Fibroblast of skin of right quadriceps (primary cell): ENCODE measurements at regions not wholly inside any gene's neighbourhood (a gene's known extent, or its start where the extent isn't known, plus 50 kb on each side); places are given as distances from the start of the nearest gene placed in this dataset.
"Not testable (repeated sequence)": the region's sequence is repeated elsewhere in the genome, so short reads cannot be mapped to it uniquely, and the experiment has no call there.

Experiments
- DNase-seq: peaks from one replicate; pipeline ENCODE4 v3.0.0-alpha.2; 2013

DNA sequence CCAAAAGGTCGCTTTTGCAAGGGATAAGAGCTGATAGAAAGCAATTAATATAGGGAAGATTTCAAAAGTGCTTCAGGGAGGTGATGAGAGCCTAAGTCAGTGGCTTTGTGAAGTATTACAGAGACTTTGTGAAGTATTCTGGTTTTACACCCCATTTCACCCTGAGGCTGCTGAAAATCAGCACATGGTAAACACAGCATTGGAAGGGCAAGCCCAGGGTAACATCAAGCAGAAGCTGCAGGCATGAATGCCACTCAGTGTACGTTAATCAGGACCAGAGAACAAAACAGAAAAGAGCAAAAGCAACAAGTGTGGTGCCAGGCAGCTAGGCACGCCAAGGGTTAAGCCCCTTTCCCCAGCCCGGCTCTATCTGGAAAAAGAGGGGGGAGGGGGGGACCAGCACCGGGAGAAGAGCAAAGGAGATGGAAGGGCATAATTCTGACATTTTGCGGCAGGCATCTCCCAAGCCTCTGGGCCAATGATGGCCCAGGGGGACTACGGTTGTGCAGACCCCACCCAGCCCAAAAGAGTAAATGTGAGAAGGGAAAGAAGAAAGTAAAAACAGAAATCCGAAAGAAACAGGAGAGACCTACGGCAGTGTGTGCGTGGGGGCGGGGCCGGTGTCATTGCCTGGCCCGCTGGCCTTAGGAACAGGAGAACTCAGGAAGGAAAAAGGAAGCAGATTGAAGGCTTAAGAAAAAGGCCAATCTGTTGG is 58.9 kb downstream of the DHRS2 start:
- DNase-seq, result peak; percentile 30

DNA sequence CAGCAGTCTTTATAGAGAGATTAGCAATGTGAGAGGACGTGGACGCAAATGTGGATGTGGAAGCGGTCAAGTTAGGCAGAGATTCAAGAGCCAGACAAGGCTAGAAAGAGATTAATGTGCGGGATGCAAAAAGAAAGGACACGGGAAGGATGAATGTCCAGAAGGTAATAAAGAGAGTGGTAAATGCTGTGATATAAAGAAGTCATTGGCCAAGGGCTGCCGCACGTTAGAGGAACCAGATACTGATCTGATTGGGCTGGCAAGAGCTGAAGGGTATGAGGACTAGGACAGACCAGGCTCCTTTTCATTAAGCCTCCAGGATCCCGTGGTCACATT is 59.5 kb downstream of the DHRS2 start:
- DNase-seq, result no peak

DNA sequence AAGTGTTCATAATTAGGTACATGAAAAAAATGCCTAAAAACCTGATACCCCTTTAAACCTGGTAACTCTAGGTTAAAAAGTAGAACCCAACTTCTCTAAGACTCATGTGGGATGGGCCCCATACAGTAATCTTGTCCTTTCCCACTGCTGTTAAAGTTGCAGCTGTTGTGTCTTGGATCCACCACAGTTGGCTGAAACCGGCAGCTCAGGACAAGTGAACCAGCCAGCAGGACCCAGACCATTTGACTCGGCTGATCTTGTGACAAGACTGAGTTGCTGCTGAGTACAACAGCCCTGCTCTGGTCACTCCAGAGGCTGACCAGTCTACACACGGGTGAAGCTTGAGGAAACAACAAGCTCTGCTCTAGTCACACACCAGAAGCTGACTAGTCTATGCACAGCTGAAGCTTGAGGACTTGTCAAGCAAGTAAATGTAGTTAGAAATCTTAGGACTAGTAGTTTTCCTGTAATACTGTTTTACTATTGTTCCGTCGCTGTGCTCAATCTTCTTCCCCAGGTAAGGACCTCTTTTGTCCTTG is 60.6 kb downstream of the DHRS2 start:
- no peak for DNase-seq

DNA sequence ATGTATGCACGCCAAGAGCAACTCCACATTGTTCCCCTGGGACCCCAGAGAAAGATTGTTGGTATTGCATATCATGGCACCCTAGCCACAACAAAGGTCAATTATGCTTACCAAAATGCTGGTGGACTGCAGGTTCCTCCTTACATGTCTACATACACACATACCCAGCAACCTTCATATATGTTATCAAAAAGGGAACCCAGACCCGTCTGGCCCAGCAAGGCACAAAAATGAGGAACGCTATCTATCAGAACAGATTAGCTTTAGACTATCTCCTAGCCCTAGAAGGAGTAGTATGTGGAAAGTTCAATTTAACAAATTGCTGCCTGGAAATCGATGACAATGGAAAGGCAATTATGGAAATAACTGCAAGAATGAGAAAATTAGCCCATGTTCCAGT is 61.5 kb downstream of the DHRS2 start:
- DNase-seq, result no peak

DNA sequence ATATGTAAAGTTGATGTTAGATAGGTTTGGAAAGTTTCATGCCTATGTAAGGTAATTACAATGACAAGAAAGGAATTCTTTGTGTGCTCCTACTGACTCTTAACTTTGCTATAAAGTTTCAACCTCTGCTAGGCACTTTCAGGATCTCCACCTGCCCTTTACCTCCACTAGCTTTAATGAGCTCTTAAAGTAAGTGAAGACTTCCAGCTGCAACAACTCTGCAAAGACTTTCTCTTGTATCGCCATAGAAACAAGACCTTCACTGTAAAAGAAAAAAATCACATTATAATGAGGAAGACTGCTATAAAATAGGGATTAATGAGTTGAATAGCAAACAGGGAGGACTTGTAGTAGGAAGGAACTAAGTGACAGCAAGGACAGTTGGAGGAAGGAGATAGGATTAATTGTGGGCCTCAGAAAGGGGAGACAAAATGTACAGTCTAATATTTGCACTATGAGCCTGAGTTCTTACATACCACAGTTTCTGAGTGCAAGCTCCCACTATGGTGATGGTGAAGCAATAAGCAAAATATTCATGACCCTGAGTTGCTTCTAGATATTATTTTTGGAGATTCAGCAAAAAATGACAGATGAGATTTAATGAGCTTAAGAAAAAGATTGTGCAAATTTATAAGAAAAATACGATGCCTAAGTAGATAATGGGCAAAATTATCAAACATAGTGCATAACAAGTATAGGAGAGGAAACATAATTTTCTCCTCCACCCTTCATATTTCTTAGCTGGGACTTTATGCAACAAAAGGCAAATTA is 66.7 kb downstream of the DHRS2 start:
- DNase-seq, result no peak

DNA sequence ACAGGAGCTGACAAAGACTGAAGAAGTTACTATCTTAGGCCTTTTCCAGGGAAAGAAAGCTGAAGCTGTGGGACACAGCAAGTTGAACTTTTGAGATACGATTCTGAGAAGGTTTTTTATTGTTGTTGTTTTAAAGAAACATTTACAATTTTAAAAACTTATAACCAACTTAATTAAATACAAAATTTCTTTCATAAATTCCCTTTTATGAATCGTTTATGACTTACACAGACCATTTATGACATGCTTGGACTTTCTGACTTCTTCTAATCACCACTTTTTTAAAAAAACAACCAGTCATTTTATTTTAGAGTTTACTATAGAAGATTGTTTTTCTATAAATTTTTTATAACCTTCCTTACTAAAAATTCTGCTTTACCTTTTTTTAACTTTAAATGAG is 68.7 kb downstream of the DHRS2 start:
- DNase-seq, result peak; percentile 13

DNA sequence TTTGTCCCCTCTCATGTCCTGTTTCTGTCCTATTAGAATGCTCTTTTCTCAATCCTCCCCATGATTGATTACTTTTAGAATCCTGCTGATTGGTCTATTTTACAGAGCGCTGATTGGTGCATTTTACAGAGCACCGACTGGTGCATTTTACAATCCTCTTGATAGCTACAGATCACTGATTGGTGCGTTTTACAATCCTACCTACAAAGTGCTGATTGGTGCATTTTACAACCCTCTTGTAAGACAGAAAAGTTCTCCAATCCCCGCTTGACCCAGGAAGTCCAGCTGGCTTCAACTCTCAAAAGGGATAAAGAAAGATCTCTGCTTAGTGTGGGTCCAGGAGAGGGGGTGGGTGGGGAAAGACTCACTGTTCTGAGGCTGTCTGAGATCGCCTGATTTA is 71.3 kb downstream of the DHRS2 start:
- DNase-seq, result no peak

DNA sequence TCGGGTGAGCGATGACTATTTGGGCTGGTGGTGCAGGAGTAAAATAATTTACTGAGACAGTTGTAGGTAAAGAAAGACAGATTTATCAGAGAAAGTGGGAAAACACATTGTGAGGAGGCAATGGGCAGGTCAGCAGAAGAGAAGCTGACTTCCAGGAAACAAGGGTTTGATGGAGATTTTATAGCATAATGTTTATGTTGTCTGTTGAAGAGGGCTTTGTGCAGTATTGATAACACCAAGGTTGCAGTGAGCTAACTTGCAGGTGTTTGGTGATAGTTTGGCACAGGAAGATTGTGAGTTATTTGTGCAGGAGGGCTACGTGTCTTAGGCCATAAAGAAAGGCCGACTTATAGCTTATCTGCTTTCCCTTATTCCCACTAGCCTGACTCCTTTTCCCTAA is 72.2 kb downstream of the DHRS2 start:
- no peak for DNase-seq

DNA sequence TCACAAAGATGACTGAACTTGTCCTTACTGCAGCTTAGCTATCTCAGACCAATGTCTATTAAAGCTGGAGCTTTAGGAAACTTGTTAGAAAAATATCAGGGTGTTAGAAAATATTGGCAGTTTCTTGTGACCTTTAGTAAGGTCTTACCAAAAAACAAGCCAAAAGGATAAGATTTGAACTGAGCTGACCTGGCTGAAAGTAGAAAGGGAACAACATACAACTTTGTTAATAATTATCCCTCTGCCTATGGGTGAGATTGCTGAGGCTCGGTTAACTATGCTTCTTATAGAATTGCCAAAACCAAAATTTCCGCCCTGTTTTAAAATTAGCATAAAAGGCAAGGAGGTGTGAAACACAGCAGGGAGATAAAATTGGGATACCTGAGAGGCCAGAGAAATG is 73.8 kb downstream of the DHRS2 start:
- DNase-seq, result no peak

DNA sequence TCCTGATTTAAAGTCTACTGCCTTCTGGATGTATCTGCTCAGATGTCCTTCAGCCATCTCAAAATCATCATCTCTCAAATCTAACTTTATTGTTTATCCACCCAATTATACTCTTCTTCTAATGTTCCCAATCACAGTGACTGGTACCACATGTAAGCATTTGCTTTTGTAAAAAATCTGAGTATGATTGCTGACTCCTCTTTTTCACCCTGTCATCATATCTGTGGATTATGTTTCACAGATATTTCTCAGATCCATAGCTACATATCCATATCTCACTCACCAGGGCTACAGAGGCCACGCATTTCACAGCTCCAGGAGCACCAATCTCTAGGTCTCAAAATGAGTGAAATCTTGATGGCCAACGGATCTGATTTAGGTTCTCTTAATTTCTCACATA is 76.1 kb downstream of the DHRS2 start:
- DNase-seq, result no peak

DNA sequence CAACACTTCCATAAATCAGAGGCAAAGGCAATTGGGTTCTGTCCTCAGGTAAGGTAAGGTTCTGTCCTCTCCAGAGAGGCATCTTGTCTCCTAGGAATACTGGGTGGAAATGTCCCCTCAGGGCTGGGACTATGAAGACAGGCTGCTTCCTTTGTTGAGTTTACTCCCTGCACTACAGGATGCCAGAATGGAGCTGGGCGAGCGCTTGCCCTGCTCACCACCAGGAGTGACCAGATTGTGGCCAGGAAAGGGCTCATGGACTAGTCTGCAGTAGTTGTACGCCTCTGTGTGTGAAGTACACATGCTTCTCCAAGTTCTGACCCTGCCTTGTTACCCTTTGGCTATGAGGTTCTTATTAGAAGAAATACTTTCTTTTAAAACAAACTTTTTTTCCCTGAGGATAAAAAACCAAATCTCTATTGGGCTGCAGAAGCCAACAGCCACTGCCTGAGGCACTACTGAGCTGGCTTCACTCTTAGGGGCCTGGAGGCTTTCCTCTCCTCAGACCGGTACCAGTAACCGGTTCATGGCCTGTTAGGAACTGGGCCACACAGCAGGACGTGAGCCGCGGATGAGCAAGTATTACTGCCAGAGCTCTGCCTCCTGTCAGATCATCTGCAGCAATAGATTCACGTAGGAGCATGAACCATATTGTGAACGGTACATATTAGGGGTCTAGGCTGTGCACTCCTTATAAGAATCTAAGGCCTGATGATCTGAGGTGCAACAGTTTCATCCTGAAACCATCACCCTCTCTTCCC is 83.2 kb downstream of the DHRS2 start:
- no peak for DNase-seq

DNA sequence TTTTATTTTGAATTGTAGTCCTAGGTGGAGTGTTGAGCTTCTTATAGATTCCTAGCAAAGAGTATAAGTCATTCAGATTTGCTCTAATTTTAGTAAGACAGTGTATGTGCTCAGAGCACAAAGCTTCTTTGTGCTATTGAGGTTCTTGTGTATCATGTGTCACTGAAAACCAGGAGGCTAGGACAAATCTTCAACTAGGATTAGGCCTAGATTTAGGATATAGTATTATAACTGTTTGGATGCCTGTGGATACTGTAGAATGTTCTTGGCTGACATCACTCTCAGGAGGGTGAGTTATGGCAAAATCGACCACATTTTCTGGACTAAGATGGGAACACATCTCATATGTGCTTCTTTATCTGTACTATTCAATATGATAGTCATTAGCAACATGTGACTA is 86.5 kb downstream of the DHRS2 start:
- DNase-seq, result no peak

DNA sequence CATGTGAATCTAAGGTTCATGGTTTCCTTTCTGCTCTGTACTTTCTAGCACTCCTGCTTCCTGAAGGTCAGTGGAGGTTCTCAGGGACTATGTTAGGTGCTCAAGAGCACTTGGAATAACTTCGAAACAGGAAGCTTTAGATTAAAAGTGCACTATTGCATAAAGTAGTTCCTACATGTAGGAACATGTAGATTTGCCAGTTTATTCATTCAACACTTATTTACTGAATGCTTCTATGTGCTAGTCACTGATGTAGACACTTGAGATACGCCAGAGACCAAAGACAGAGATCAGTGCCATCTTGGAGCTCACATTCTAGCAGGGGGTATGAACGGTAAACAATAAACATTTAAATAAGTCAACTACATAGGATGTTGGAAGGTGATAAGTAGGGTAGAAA is 87.7 kb downstream of the DHRS2 start:
- no peak for DNase-seq

DNA sequence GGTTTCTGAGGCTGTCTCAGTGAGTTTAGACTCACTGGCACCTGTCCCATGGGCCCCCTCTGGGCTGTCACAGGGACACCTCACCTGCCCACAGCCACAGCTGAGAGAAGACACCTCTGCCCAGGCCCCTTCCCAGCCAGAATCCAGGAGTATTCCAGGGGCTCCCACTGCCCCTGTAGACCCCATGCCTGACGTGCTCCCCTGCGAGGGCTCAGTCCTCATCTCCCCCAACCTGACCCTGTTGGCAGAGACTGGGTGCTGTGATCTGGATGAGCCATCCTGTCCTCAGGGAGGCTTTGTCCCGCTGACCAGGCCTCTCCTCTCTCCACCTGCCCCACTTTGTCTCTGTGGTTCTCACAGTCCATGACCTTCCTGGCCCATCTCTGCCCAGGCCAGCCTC is 89.4 kb downstream of the DHRS2 start:
- no peak for DNase-seq

DNA sequence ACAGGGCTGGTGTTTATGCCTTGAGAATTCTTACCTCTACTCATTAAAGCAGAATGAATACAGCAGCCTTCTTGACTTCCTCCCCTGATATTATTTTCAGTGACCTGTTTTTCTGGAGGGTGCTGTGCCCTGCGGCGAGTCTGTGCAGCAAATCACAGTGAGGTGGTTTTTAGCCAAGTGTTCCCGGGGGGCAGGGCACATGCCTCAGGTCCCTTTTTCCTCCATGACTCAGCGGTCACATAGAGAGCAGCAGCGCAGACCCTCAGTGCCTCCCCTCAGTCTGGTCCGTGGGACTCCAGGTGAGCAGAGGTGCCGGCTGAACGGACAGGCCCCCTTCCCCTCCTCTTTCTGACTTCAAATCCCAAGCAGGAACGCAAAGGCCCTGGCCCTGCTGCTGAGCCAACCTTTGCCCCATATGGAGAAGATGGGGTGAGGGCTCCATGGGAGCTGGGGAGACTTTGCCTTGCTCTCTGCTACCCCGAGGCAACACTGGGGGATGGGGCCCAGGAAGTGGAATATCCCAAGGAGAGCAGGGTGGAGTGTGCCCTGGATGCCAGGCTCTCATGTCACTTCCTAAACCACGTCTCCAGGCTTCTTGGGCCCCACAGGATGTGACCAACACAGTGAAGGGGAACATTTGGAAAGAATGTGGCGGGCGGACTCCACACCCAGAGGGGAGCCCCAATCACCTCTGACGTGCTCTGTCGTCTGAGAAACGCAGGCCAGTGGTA is 90.0 kb downstream of the DHRS2 start:
- peak; percentile 6 for DNase-seq

DNA sequence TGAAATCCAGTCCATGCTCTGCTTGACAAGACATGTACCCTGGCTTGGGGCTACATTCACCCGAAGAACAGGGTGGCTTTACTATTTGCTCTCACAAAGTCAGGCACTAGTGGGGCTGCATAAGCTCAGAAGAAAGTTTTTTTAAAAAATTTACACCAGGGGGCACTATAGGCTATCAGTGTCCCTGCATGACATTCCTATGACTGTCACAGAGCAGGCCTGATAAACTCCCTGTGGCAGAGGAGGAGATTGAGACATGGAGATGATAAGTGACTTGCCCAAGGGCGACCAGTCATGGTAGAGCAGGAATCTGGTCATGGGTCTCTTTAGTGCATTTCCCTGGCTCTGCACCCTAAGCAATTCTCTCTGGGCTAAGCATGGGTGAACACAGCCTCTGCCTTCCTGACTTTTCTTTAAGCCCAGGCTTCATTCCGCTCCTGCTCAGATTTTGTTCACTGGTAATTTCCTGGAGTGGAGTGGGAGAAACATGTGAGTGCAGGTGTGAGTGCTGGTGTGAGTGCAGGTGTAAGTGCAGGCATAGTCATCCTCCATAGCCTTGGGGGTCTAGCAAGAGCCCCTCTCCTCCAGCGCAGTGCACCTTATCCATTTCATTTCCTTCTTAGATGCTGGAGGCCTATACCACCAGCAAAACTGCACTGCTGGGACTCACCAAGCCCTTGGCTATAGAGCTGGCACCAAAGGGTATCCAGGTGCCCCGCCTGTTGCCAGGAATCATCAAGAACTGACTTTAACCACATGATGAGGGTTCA is 91.6 kb downstream of the DHRS2 start:
- DNase-seq, result peak; percentile 60

DNA sequence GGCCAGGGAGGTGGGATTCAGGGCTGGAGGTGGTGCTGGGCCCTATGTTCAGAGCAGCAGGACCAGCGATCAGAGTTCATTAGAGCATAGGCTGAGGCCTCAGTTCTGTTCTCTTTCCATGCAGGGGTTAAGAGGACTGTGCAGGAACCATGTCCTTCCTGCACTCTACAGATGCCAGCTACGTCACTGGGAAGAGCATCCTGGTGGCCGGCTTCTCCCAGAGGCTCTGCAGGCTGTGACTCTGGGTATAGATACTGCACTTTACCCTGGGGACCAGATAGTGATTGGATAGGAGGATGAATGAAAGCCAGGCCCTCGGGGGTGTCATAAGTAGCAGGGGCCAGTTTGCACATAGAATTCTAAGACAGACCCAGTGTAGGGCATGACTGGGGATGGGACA is 92.6 kb downstream of the DHRS2 start:
- no peak for DNase-seq

DNA sequence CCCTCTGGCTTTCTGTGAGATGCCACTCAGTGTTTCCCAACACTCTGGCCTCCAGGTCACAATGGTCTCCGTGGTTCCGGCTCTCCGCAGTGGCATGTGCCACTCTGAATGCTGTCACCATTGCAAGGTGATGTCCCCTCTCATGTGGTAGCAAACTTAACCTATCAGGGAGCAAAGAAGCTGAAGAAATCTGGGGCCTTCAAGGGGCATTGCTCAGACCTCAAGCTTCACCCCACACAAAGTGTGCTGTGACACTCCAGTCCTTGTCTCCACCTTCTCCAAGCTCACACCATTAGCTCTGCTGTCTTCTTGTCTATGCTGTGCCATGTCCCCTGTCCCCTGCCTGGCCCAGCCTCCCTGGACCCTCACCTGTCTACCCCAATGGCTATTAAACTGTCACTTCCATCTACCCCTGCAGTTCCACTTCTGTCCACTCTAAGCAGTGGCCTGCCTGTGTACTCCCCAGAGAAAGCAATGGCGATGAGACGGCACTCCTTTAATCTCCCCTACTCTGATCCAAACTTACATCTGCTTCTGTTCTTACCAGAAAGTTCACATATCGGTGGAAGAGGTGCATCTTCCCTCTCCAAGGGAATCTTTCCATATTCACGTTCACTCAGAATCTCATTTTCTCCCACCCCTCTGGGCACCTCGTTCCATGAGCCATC is 93.7 kb downstream of the DHRS2 start:
- no peak for DNase-seq

DNA sequence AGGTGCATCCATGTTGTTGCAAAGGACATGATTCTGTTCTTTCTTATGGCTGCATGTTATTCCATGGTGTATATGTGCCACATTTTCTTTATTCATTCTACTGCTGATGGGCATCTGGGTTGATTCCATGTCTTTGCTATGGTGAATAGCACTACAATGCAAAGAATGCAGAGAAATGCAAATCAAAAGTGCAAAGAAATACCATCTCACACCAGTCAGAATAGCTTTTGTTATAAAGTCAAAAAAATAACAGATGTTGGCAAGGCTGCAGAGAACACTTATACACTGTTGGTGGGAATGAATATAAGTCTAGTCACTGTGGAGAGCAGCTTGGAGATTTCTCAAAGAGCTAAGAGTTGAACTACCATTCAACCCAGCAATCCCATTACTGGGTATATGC is 99.2 kb downstream of the DHRS2 start:
- no peak for DNase-seq

DNA sequence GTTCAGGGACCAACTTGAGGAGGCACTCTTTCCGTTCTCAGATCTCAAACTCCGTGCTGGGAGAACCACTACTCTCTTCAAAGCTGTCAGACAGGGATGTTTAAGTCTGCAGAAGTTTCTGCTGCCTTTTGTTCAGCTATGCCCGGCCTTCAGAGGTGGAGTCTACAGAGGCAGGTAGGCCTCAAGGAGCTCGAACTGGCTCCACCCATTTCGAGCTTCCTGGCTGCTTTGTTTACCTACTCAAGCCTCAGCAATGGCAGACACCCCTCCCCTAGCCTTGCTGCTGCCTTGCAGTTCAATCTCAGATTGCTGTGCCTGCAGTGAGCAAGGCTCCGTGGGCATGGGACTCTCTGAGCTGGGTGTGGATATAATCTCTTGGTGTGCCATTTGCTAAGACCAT is 108.2 kb downstream of the DHRS2 start:
- not testable (repeated sequence) for DNase-seq

DNA sequence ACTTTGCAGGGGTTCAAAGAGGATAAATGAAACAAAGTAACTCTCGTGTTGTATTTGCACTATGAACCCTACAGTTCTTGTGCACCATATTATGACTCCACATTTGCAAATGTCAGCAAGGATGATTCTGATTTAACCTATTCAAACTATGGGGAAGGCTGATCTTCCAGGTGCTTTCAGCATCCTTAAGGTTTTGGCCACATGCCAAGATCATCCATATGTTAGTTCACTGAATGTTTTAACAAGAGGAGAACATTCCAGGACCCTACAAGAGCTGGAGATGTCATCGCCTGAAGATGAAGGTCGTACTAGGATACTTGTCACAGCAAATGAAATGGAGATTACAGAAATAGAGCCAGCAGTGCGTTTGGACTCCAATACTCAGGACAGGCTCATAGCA is 114.2 kb downstream of the DHRS2 start:
- DNase-seq, result no peak

DNA sequence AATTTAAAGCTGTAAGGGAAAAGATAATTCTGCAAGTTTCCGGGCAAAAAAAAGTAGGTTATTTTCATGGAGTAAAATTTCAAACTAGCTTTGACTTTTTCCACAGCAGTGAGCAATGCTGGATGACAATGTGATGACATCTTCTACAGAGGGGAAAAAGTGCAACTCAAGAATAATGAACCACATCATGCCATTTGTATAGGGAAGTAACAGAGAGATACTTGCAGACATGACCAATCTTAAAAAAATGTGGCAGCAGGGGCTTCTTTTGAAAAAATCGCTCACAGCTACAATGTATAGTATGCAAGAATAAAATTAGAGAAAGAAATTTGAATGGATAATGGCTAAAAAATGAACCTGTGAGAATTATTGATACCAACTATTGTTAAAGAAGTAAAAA is 115.5 kb downstream of the DHRS2 start:
- DNase-seq, result peak; percentile 60
